Mesendoderm (in vitro differentiated cells): ENCODE measurements at regions not wholly inside any gene's neighbourhood (a gene's known extent, or its start where the extent isn't known, plus 50 kb on each side); places are given as distances from the start of the nearest gene placed in this dataset.

Experiments
- DNase-seq: peaks from one replicate; pipeline ENCODE4 v3.0.0; 2013
- H2AK5ac ChIP-seq: 2 replicates; pipeline ENCODE4 v1.6.1; 2013; ENCODE audit warnings: low read length, inconsistent platforms
- H2BK120ac ChIP-seq: 2 replicates; pipeline ENCODE4 v1.6.1; 2013; ENCODE audit warnings: low read depth, mild to moderate bottlenecking, low read length, moderate library complexity, mixed read lengths
- H2BK15ac ChIP-seq: replicated peaks from 2 replicates; pipeline ENCODE4 v1.6.1; 2013; ENCODE audit warnings: low read depth, mild to moderate bottlenecking, moderate library complexity
- H2BK5ac ChIP-seq: 2 replicates; pipeline ENCODE4 v1.6.1; 2013; ENCODE audit warnings: low read length, inconsistent platforms
- H3K18ac ChIP-seq: 2 replicates; pipeline ENCODE4 v1.6.1; 2013; ENCODE audit warnings: mild to moderate bottlenecking, low read length, mixed read lengths
- H3K23ac ChIP-seq: one replicate; pipeline ENCODE4 v1.6.1; 2013; ENCODE audit warnings: low read length
- H3K27ac ChIP-seq: 2 replicates; pipeline ENCODE4 v1.5.1; 2013; ENCODE audit warnings: low read depth, mild to moderate bottlenecking, inconsistent platforms, low read length, moderate library complexity
- H3K27me3 ChIP-seq: 2 replicates; pipeline ENCODE4 v1.6.1; 2013; ENCODE audit warnings: low read length, control low read depth, mild to moderate bottlenecking, inconsistent platforms; ENCODE audit not compliant: insufficient read depth, poor library complexity
- H3K36me3 ChIP-seq: 2 replicates; pipeline ENCODE4 v1.6.1; 2013; ENCODE audit warnings: low read length, inconsistent platforms; ENCODE audit not compliant: control insufficient read depth, insufficient read depth
- H3K4ac ChIP-seq: one replicate; pipeline ENCODE4 v1.6.1; 2013; ENCODE audit warnings: low read depth, mild to moderate bottlenecking, low read length, moderate library complexity
- H3K4me1 ChIP-seq: 2 replicates; pipeline ENCODE4 v1.6.1; 2013; ENCODE audit warnings: low read depth, low read length, inconsistent platforms; ENCODE audit not compliant: control insufficient read depth
- H3K4me2 ChIP-seq: 2 replicates; pipeline ENCODE4 v1.6.1; 2013; ENCODE audit warnings: low read length
- H3K4me3 ChIP-seq: 2 replicates; pipeline ENCODE4 v1.5.1; 2013; ENCODE audit warnings: mild to moderate bottlenecking, low read length
- H3K56ac ChIP-seq: one replicate; pipeline ENCODE4 v1.6.1; 2013; ENCODE audit warnings: low read length
- H3K79me1 ChIP-seq: 2 replicates; pipeline ENCODE4 v1.6.1; 2013; ENCODE audit warnings: low read length, inconsistent platforms
- H3K79me2 ChIP-seq: 2 replicates; pipeline ENCODE4 v1.6.1; 2013; ENCODE audit warnings: mild to moderate bottlenecking, low read length; ENCODE audit not compliant: control insufficient read depth, insufficient read depth
- H3K9ac ChIP-seq: 2 replicates; pipeline ENCODE4 v1.6.1; 2013; ENCODE audit warnings: low read length, inconsistent platforms
- H4K5ac ChIP-seq: one replicate; pipeline ENCODE4 v1.6.1; 2013; ENCODE audit warnings: low read length
- H4K8ac ChIP-seq: one replicate; pipeline ENCODE4 v1.6.1; 2013; ENCODE audit warnings: low read depth, mild to moderate bottlenecking, control low read depth, low read length, moderate library complexity
- WGBS: extraction: QIAGEN DNeasy Blood & Tissue Kit; methylation state at CpG from one replicate; pipeline ENCODE4 v1.1.7; 2013; ENCODE audit warnings: low lambda C conversion rate, missing lambda C conversion rate; ENCODE audit not compliant: insufficient coverage; ENCODE audit errors: extremely low coverage; 5-methylcytosine and 5-hydroxymethylcytosine counted together

- Histone ChIP-seq H2BK5ac (no peak overlapping the region), H4K8ac (no peak overlapping the region), H3K27ac (no peak overlapping the region), H3K79me2 (no peaks in the 10 kb centered on the region), H3K18ac (no peak overlapping the region), H3K27me3 (no peaks in the 10 kb centered on the region), H2BK15ac (no peak overlapping the region), H3K23ac (no peak overlapping the region), H4K5ac (no peak overlapping the region), H2BK120ac (no peak overlapping the region), H2AK5ac (no peak overlapping the region), H3K4me1 (no peaks in the 10 kb centered on the region), H3K4me2 (no peak overlapping the region), H3K36me3 (no peaks in the 10 kb centered on the region), H3K9ac (no peak overlapping the region), H3K4me3 (no peak overlapping the region), H3K4ac (no peak overlapping the region), H3K56ac (no peak overlapping the region), H3K79me1 (no peaks in the 10 kb centered on the region)
- no peak for DNase-seq
- no CpG with 5 or more reads among the region's 4 CpGs for WGBS
These were observed 699.3 kb upstream of the WWC1 start for GRCh38 chr5:167592114-167592513.

- no peaks in the 10 kb centered on the region for H3K27me3 ChIP-seq
- H2BK5ac ChIP-seq, result no peak overlapping the region
- H3K9ac ChIP-seq, result no peak overlapping the region
- no peak overlapping the region for H3K4ac ChIP-seq
- H3K79me1 ChIP-seq, result no peaks in the 10 kb centered on the region
- no peak overlapping the region for H4K5ac ChIP-seq
- no peaks in the 10 kb centered on the region for H3K4me1 ChIP-seq
- no peak overlapping the region for H3K23ac ChIP-seq
- no peak overlapping the region for H2BK15ac ChIP-seq
- no peak overlapping the region for H2BK120ac ChIP-seq
- H4K8ac ChIP-seq, result no peak overlapping the region
- H3K4me2 ChIP-seq, result no peak overlapping the region
- no peak overlapping the region for H3K18ac ChIP-seq
- H3K56ac ChIP-seq, result no peak overlapping the region
- H3K4me3 ChIP-seq, result no peak overlapping the region
- no CpG with 5 or more reads among the region's 5 CpGs for WGBS
- H3K27ac ChIP-seq, result no peak overlapping the region
- H3K36me3 ChIP-seq, result no peaks in the 10 kb centered on the region
- no peaks in the 10 kb centered on the region for H3K79me2 ChIP-seq
- no peak overlapping the region for H2AK5ac ChIP-seq
- DNase-seq, result no peak
These were observed 698.0 kb upstream of the WWC1 start for GRCh38 chr5:167593329-167594060.

GRCh38 chr5:167594061-167594435, 697.4 kb upstream of the WWC1 start:
- Histone ChIP-seq H3K79me2 (no peaks in the 10 kb centered on the region), H3K36me3 (no peaks in the 10 kb centered on the region), H3K4me3 (no peak overlapping the region), H3K27ac (no peak overlapping the region), H3K56ac (no peak overlapping the region), H2AK5ac (no peak overlapping the region), H3K27me3 (no peaks in the 10 kb centered on the region), H3K18ac (no peak overlapping the region), H3K9ac (no peak overlapping the region), H2BK15ac (no peak overlapping the region), H3K4ac (no peak overlapping the region), H3K23ac (no peak overlapping the region), H4K5ac (no peak overlapping the region), H2BK120ac (no peak overlapping the region), H2BK5ac (no peak overlapping the region), H3K4me1 (no peaks in the 10 kb centered on the region), H4K8ac (no peak overlapping the region), H3K79me1 (no peaks in the 10 kb centered on the region), H3K4me2 (no peak overlapping the region)
- DNase-seq, result no peak

GRCh38 chr5:167594750-167595149, 696.7 kb upstream of the WWC1 start:
- no peak overlapping the region for H3K56ac ChIP-seq
- H3K4me3 ChIP-seq, result no peak overlapping the region
- H2BK5ac ChIP-seq, result no peak overlapping the region
- H3K23ac ChIP-seq, result no peak overlapping the region
- H2BK120ac ChIP-seq, result no peak overlapping the region
- H3K79me2 ChIP-seq, result no peaks in the 10 kb centered on the region
- H2BK15ac ChIP-seq, result no peak overlapping the region
- H4K5ac ChIP-seq, result no peak overlapping the region
- DNase-seq, result no peak
- H3K4ac ChIP-seq, result no peak overlapping the region
- H3K4me2 ChIP-seq, result no peak overlapping the region
- WGBS, result no CpG with 5 or more reads among the region's 3 CpGs
- H3K36me3 ChIP-seq, result no peaks in the 10 kb centered on the region
- H3K79me1 ChIP-seq, result no peaks in the 10 kb centered on the region
- H3K9ac ChIP-seq, result no peak overlapping the region
- no peaks in the 10 kb centered on the region for H3K4me1 ChIP-seq
- no peak overlapping the region for H3K27ac ChIP-seq
- H3K27me3 ChIP-seq, result no peaks in the 10 kb centered on the region
- no peak overlapping the region for H4K8ac ChIP-seq
- H2AK5ac ChIP-seq, result no peak overlapping the region
- no peak overlapping the region for H3K18ac ChIP-seq

GRCh38 chr5:167595196-167595595, 696.2 kb upstream of the WWC1 start:
- Histone ChIP-seq H3K79me2 (no peaks in the 10 kb centered on the region), H2AK5ac (no peak overlapping the region), H4K8ac (peak overlapping the region; percentile 56), H3K27ac (no peak overlapping the region), H3K9ac (no peak overlapping the region), H3K4me2 (no peak overlapping the region), H3K4me3 (no peak overlapping the region), H2BK15ac (no peak overlapping the region), H3K18ac (no peak overlapping the region), H2BK5ac (no peak overlapping the region), H3K4me1 (no peaks in the 10 kb centered on the region), H3K79me1 (no peaks in the 10 kb centered on the region), H3K4ac (no peak overlapping the region), H4K5ac (no peak overlapping the region), H3K23ac (no peak overlapping the region), H3K56ac (no peak overlapping the region), H2BK120ac (no peak overlapping the region), H3K36me3 (no peaks in the 10 kb centered on the region), H3K27me3 (no peaks in the 10 kb centered on the region)
- no CpG with 5 or more reads among the region's 3 CpGs for WGBS
- DNase-seq, result no peak

GRCh38 chr5:167598166-167598565, 693.3 kb upstream of the WWC1 start:
- H3K4ac ChIP-seq, result no peak overlapping the region
- no CpG with 5 or more reads among the region's 1 CpG for WGBS

More at GRCh38 chr5:167598166-167598565, 693.3 kb upstream of the WWC1 start:
- H3K36me3 ChIP-seq, result no peaks in the 10 kb centered on the region
- no peak overlapping the region for H3K4me3 ChIP-seq
- H2AK5ac ChIP-seq, result no peak overlapping the region
- H3K27me3 ChIP-seq, result no peaks in the 10 kb centered on the region
- H3K56ac ChIP-seq, result no peak overlapping the region
- no peak for DNase-seq
- H3K4me2 ChIP-seq, result no peak overlapping the region
- no peak overlapping the region for H3K18ac ChIP-seq
- H3K23ac ChIP-seq, result no peak overlapping the region
- H2BK120ac ChIP-seq, result no peak overlapping the region
- no peaks in the 10 kb centered on the region for H3K79me2 ChIP-seq
- H3K79me1 ChIP-seq, result no peaks in the 10 kb centered on the region
- no peak overlapping the region for H2BK5ac ChIP-seq
- H2BK15ac ChIP-seq, result no peak overlapping the region
- no peak overlapping the region for H4K5ac ChIP-seq
- H3K4me1 ChIP-seq, result no peaks in the 10 kb centered on the region
- H3K9ac ChIP-seq, result no peak overlapping the region
- no peak overlapping the region for H3K27ac ChIP-seq
- no peak overlapping the region for H4K8ac ChIP-seq
